GM19463 (cell line): ENCODE measurements at regions not wholly inside any gene's neighbourhood (a gene's known extent, or its start where the extent isn't known, plus 50 kb on each side); places are given as distances from the start of the nearest gene placed in this dataset.

Experiments
- ATAC-seq: cut with Tn5 transposase; IDR thresholded peaks from one replicate; pipeline ENCODE4 v1.9.1; 2021; ENCODE audit warnings: mild to moderate bottlenecking, moderate library complexity; ENCODE audit not compliant: unreplicated experiment

GRCh38 chrX:68998716-68999115 lies 166.5 kb downstream of the PJA1 start:
- no peak for ATAC-seq

DNA sequence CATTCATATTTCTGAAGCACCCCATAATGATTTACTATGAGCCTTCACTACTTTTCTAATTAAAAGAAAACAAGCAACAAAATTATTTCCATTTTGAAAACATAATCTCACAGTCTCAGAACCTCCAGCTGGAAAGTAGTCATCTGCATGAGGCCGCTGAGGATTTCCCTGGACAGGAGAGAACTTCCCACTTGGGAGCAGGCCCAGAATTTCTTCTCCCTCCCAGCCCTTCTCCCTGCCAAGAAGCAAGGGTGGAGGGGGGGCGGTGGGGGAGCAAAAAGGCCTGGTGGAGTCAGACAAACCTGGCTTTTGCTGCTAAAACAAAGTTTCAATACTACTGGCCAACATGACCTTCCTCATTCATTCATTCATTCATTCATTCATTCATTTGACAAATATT lies 167.3 kb downstream of the PJA1 start:
- no peak for ATAC-seq

DNA sequence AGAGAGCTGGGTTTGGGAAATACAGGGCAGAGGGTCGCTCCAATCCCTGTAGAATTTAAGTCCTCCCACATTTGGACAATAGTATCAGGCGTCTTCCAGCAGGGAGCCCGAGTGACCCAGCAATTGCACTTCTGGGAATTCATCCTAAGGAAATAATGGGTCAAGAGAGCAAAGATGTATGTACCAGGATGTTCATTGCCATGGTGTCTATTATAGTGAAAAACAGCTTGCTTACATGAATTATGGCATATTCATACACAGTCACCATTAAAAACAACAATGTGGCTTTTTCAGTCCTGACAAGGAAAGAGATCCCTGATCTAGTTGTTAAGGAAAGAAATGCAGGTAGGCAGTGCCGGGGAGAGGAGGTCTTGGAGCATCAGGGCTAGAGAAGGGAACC lies 167.7 kb downstream of the PJA1 start:
- ATAC-seq = no peak

GRCh38 chrX:68995780-68996551 lies 167.1 kb downstream of the EFNB1 start:
- ATAC-seq = no peak

GRCh38 chrX:68995386-68995779 lies 166.6 kb downstream of the EFNB1 start:
- ATAC-seq = no peak

GRCh38 chrX:68994891-68995255 lies 166.1 kb downstream of the EFNB1 start:
- no peak for ATAC-seq

GRCh38 chrX:68994135-68994890 lies 165.5 kb downstream of the EFNB1 start:
- no peak for ATAC-seq

GRCh38 chrX:68992821-68993397 lies 164.1 kb downstream of the EFNB1 start:
- ATAC-seq = no peak

DNA sequence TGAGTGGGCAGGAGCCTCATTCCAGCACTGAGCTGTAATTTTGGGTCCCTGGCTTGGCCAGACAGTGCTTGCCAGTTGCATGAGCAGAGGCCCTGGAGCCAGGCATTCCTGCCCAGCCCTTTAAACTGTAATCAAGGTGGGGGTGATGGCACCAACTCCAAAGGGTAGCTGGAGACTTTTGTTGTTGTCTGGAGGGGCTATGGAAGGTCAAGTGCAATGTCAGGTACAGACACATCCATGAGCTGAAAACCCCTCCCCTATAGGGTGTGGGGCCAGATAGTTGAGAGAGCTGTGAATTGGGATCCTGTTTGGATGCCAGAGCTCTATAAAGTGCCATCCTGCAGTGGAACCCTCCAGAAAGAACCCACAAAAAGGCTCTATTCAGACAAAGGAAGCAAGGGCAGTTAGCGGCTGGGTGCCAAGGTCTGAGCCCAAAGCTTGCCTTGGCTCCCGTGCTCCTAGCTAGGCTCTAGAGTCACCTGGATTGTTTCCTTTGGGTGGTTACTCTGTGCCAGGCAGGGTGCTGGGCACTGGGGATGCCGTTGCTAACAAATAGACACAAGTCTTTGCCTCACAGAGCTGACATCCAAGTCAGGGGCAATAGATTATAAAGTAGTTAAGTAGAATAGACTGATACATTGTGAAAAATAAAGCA lies 163.0 kb downstream of the EFNB1 start:
- no peak for ATAC-seq

- ATAC-seq = no peak
Observed at GRCh38 chrX:68990948-68991347, 162.1 kb downstream of the EFNB1 start.

DNA sequence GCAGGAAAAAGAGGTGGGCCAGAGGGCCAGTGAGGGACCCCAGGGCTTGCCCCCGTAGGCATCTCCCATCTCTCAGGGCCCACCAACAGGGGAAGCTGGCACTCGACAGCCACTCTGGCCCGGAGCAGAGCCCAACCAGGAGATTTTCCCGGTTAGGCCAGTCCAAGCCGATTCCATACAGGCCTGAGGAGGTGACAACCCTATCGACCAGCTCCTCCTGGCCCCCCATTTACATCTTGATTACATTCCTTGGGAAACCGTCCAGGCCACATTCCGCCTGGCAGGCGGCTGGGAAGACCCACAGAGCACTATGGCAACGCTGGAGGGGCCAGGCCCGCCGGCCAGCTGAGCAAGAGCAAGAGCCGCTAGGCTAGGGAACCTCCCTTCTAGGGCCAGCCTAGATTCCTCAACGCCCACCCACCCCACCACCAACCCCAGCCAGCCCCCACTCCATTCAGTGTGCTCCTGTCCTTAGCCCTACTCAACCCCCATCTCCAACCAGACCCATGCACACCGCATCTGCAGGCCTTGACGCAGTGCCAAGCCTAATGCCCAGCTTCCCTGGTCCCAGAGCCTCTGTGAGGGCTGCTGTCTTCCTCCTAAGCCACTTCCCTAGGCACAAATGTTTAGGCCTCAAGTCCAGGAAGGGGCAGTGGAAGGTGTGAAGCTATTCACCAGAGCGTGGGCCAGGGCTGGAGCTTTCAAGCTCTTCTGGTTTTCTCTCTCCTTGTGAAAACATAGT lies 161.2 kb downstream of the EFNB1 start:
- ATAC-seq = no peak

DNA sequence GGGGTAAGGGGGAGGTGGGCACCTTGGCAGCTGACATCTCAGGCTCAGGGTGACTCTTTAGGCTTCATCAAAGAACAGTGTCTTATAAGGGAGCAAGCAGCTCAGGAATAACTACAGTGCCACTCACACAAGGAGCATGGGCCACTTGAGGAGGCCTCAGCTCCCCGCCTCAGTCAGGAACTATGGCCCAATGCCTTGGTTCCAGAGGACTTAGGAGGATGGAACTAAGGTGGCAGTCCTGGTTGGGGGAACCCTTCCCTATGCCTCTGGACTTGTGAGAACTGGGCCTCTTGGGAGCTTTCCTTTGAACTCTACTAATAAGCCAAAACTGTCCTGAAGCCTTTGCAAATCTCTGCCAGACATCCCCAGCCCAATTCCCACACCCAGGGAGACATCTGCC lies 160.6 kb downstream of the EFNB1 start:
- no peak for ATAC-seq

DNA sequence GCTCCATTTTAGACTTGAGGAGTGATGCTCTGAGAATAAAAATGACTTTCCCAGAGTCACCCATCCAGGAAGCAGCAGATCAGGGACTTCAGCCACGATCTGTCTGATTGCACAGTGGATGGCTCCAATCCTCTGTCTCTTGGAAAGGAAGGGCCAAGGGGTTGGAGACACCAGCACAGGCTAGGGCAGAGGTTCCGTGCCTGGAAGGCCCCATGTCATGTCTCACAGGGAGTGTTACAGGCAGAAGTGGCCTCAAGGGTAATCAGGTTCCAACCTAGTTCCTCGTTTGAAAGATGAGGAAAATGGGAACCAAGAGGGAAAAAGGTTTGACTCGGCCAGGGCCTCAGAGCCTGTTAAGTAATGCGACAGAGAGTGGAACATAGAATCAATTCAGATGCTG lies 160.0 kb downstream of the EFNB1 start:
- ATAC-seq = no peak

DNA sequence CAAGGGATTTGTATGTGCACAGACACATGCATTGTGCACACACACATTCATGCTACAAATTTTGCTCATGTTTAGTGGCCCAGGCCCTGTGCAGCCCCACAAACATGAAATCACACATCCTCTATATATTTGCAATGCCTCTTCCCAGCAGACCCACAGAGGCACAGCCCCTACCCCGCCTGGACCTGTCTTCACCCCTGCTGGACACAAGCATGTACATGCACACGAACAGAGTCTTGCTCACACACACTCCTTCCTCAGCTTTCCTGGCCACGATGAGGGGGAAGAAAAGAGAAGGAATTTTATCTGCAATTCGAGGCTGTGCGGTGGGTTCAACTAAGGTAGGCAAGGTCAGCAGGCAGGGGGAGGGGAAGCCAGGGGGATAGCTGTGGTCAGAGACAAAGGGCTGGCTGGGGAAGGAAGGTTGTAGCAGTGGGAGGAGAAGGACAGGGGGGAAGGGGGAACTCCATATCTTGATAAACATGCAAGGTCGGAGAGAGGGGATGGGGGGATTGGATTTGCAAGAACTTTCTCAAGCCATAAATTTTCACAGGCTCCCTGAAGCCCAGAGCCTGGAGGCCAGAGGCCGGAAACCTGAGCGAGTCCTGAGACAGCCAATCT lies 156.4 kb downstream of the EFNB1 start:
- ATAC-seq = no peak

- ATAC-seq = no peak
Observed at GRCh38 chrX:68983004-68983857, 154.4 kb downstream of the EFNB1 start.

- ATAC-seq = no peak
Observed at GRCh38 chrX:68982476-68982875, 153.7 kb downstream of the EFNB1 start.

GRCh38 chrX:68980906-68981616 lies 152.2 kb downstream of the EFNB1 start:
- ATAC-seq = no peak

- ATAC-seq = no peak
Observed at GRCh38 chrX:68978655-68979054, 149.8 kb downstream of the EFNB1 start.

DNA sequence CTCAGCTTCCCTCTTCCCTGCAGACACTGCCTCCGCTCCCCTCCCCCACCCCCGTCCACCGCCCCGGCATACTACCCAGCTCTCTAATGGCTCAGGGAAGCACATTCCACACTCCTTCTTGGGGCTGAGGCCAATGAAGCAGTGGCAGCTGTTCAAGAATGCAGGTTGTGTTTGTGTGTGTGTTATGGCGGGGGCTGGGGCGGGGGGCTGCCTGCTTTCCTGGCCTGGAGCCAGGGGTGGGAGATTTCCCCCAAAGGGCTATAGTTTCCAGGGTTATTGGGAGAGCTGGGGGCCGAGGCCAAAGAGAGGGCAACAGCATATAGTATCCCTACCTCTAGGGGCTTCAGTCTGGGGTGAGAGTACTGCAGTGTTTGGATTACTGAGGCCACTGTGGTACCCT lies 149.4 kb downstream of the EFNB1 start:
- no peak for ATAC-seq
